HFFc6 (cell line): ENCODE measurements at regions not wholly inside any gene's neighbourhood (a gene's known extent, or its start where the extent isn't known, plus 50 kb on each side); places are given as distances from the start of the nearest gene placed in this dataset.

Experiments used
- DNase-seq: peaks from one replicate; pipeline ENCODE4 v3.0.0-alpha.2; 2018
- H3K27ac Mint-ChIP-seq: 2 replicates; pipeline ENCODE4 v1.8.0; 2020; ENCODE audit warnings: mild to moderate bottlenecking, mixed read lengths
- H3K27me3 Mint-ChIP-seq: 2 replicates; pipeline ENCODE4 v1.8.0; 2021; ENCODE audit warnings: mild to moderate bottlenecking, moderate library complexity, mixed read lengths; ENCODE audit not compliant: insufficient read depth
- H3K36me3 Mint-ChIP-seq: 2 replicates; pipeline ENCODE4 v1.8.0; 2021; ENCODE audit warnings: low read depth, mixed read lengths
- H3K4me1 Mint-ChIP-seq: 2 replicates; pipeline ENCODE4 v1.8.0; 2020; ENCODE audit warnings: low read depth, mixed read lengths
- H3K4me3 Mint-ChIP-seq: 2 replicates; pipeline ENCODE4 v1.8.0; 2020; ENCODE audit warnings: mild to moderate bottlenecking, moderate library complexity, mixed read lengths
- H3K9me3 Mint-ChIP-seq: 2 replicates; pipeline ENCODE4 v1.8.0; 2020; ENCODE audit warnings: mild to moderate bottlenecking, mixed read lengths
- TF ChIP-seq, protein P1 (sequence below): fragments of 200-600 bp; sonication (generic); IDR thresholded peaks from 2 replicates; pipeline ENCODE4 v1.5.0; 2021; ENCODE audit warnings: antibody characterized with exemption, mild to moderate bottlenecking

- DNase-seq, result no peak
- Mint-ChIP-seq H3K9me3 (peaks cover 32% of the 10 kb centered on the region), H3K27me3 (no peaks in the 10 kb centered on the region), H3K4me3 (no peak overlapping the region), H3K4me1 (no peaks in the 10 kb centered on the region), H3K27ac (no peak overlapping the region), H3K36me3 (no peaks in the 10 kb centered on the region)
- TF ChIP-seq, protein P1, sequence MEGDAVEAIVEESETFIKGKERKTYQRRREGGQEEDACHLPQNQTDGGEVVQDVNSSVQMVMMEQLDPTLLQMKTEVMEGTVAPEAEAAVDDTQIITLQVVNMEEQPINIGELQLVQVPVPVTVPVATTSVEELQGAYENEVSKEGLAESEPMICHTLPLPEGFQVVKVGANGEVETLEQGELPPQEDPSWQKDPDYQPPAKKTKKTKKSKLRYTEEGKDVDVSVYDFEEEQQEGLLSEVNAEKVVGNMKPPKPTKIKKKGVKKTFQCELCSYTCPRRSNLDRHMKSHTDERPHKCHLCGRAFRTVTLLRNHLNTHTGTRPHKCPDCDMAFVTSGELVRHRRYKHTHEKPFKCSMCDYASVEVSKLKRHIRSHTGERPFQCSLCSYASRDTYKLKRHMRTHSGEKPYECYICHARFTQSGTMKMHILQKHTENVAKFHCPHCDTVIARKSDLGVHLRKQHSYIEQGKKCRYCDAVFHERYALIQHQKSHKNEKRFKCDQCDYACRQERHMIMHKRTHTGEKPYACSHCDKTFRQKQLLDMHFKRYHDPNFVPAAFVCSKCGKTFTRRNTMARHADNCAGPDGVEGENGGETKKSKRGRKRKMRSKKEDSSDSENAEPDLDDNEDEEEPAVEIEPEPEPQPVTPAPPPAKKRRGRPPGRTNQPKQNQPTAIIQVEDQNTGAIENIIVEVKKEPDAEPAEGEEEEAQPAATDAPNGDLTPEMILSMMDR, result no peak
These were observed 977.9 kb downstream of the BRINP3 start for GRCh38 chr1:189499736-189500135.

DNA sequence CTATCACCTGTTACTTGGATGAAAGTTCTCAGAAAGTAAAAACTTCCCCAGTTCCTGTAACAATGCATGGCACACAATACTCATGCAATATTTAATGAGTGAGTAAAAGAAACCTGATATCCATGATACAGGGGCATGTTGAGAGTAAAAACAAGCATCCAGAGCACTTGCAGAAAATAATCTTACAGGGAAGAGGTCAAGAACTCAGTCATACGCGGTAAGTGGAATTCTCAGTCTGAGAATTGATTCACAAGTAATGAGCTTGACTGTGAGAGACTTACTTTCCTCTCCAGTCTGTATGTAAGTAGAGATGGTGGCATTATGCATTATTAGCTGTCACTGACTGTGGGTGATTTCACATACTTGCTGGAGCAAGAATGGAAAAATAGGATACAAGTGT is 976.9 kb downstream of the BRINP3 start:
- peaks cover 34% of the 10 kb centered on the region for H3K9me3 Mint-ChIP-seq
- H3K36me3 Mint-ChIP-seq, result no peaks in the 10 kb centered on the region
- H3K27ac Mint-ChIP-seq, result no peak overlapping the region
- no peak overlapping the region for H3K4me3 Mint-ChIP-seq
- TF ChIP-seq, protein P1, result no peak
- no peaks in the 10 kb centered on the region for H3K27me3 Mint-ChIP-seq
- H3K4me1 Mint-ChIP-seq, result no peaks in the 10 kb centered on the region
- DNase-seq, result no peak

DNA sequence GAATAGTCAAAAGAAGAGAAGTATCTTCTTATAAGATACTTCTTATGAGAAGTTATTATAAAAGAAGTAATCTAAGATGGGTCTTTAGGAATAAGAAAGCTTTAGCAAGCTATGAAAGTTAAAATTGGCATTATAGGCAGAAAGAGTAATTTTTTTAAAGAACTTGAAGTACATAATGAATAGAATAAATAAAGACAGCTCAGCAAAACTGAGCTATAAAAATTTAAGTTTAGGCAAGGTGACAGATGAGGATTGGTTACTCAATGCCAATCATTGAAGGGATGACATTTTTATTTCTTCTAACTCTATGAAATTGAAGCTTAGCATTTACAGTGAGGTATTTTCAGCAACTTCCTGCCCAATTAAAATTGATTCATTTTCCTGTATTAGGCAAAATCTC is 966.8 kb downstream of the BRINP3 start:
- H3K36me3 Mint-ChIP-seq, result no peaks in the 10 kb centered on the region
- H3K9me3 Mint-ChIP-seq, result peaks cover 57% of the 10 kb centered on the region
- TF ChIP-seq, protein P1, result no peak
- no peak for DNase-seq
- H3K27ac Mint-ChIP-seq, result no peak overlapping the region
- no peak overlapping the region for H3K4me3 Mint-ChIP-seq
- H3K4me1 Mint-ChIP-seq, result no peaks in the 10 kb centered on the region
- no peaks in the 10 kb centered on the region for H3K27me3 Mint-ChIP-seq

DNA sequence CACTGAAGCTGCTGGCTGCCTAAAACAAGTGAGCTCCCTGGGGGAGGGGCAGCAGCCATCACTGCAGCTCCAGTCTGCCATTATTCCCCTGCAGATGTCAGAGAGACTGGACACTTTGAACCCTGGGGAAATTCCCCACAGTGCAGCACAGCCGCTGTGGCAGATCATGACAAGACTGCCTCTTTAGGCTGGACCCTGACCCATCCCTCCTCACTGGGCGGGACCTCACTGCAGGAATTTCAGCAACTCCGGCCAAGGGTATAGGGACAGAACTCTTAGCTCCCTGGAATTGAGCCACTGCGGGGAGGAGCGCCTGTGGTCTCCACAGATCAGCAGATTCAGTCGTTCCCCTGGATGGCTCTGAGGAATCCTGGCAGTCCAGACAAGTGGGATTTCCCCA is 964.6 kb downstream of the BRINP3 start:
- Mint-ChIP-seq H3K4me1 (no peaks in the 10 kb centered on the region), H3K9me3 (peaks cover 61% of the 10 kb centered on the region), H3K36me3 (no peaks in the 10 kb centered on the region), H3K27me3 (no peaks in the 10 kb centered on the region), H3K27ac (no peak overlapping the region), H3K4me3 (no peak overlapping the region)
- DNase-seq, result no peak
- TF ChIP-seq, protein P1, result no peak

- Mint-ChIP-seq H3K27me3 (no peaks in the 10 kb centered on the region), H3K27ac (no peak overlapping the region), H3K4me1 (no peaks in the 10 kb centered on the region), H3K36me3 (no peaks in the 10 kb centered on the region), H3K4me3 (no peak overlapping the region), H3K9me3 (peaks cover 37% of the 10 kb centered on the region)
- DNase-seq, result no peak
- TF ChIP-seq, protein P1, result no peak
These were observed 955.2 kb downstream of the BRINP3 start for GRCh38 chr1:189522441-189522840.

DNA sequence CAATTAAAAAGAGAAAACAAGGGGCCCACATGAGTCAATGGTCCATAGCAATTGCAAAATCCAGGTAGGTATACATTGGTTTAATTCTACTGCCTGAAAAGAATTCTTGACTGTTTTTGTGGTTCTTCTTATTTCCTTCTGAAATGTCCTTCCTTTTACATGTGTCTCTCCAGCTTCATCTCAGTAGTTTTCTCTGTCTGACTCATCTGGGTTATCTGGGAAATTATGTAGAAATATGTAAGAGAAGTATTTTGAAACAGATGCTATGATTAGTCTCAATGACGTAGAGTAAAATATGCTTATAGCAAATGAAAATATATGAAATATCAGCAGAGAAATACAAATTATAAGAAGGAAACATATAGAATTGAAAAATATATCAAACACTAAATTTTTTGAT is 953.2 kb downstream of the BRINP3 start:
- no peak for DNase-seq
- Mint-ChIP-seq H3K4me3 (no peak overlapping the region), H3K27me3 (no peaks in the 10 kb centered on the region), H3K9me3 (peaks cover 30% of the 10 kb centered on the region), H3K4me1 (no peaks in the 10 kb centered on the region), H3K36me3 (no peaks in the 10 kb centered on the region), H3K27ac (no peak overlapping the region)
- TF ChIP-seq, protein P1, result no peak
